IMR-90 (cell line): ENCODE measurements at regions not wholly inside any gene's neighbourhood (a gene's known extent, or its start where the extent isn't known, plus 50 kb on each side); places are given as distances from the start of the nearest gene placed in this dataset.

Source experiments
- ATAC-seq: fragments of 200-7000 bp; cut with Tn5 transposase; 2 replicates; pipeline ENCODE4 v1.9.1; 2020; ENCODE audit warnings: low read depth, mild to moderate bottlenecking, moderate library complexity
- BruUV-seq: library from RNA; stranded (reverse); fragments of 400-500 nt; replicated peaks from 2 replicates; lab custom pipeline; 2021; lab: Mats Ljungman, UMichigan
- CTCF ChIA-PET: fragments of 300-600 bp; formaldehyde crosslinking; extraction: SDS; loops from one replicate; lab custom pipeline; 2021; ENCODE audit warnings: antibody characterized with exemption; lab: Yijun Ruan, JAX
- POLR2A ChIA-PET: fragments of 300-600 bp; sonication (Branson Sonifier 250); formaldehyde crosslinking; loops from one replicate; lab custom pipeline; 2022; ENCODE audit warnings: antibody characterized with exemption; ENCODE audit not compliant: unreplicated experiment; lab: Charles Lee
- DNase-seq: peaks from one replicate; pipeline ENCODE4 v3.0.0; 2013
- H2AFZ ChIP-seq: replicated peaks from 2 replicates; pipeline ENCODE3; 2013; ENCODE audit warnings: low read length, mild to moderate bottlenecking; ENCODE audit not compliant: poor library complexity
- H2AK5ac ChIP-seq: 2 replicates; pipeline ENCODE4 v1.6.1; 2013; ENCODE audit warnings: low read depth, low read length, inconsistent platforms
- H2AK9ac ChIP-seq: replicated peaks from 2 replicates; pipeline ENCODE3; 2013; ENCODE audit warnings: mild to moderate bottlenecking, low read depth, low read length, moderate library complexity; ENCODE audit not compliant: poor library complexity
- H2BK120ac ChIP-seq: 2 replicates; pipeline ENCODE4 v1.6.1; 2013; ENCODE audit warnings: low read depth, low read length, inconsistent platforms
- H2BK15ac ChIP-seq: 3 replicates; pipeline ENCODE4 v1.6.1; 2013; ENCODE audit warnings: low read depth, low read length, inconsistent platforms
- H2BK20ac ChIP-seq: 2 replicates; pipeline ENCODE4 v1.6.1; 2013; ENCODE audit warnings: low read depth, mild to moderate bottlenecking, inconsistent platforms, low read length, moderate library complexity
- H2BK5ac ChIP-seq: 2 replicates; pipeline ENCODE4 v1.6.1; 2013; ENCODE audit warnings: mild to moderate bottlenecking, low read depth, low read length, inconsistent platforms; ENCODE audit not compliant: poor library complexity, severe bottlenecking
- H3K14ac ChIP-seq: replicated peaks from 2 replicates; pipeline ENCODE4 v1.6.1; 2013; ENCODE audit warnings: low read depth, low read length, inconsistent platforms
- H3K18ac ChIP-seq: 2 replicates; pipeline ENCODE4 v1.6.1; 2013; ENCODE audit warnings: low read depth, low read length, control low read depth
- H3K23ac ChIP-seq: 2 replicates; pipeline ENCODE4 v1.6.1; 2013; ENCODE audit warnings: low read depth, low read length, inconsistent platforms
- H3K27ac ChIP-seq: 2 replicates; pipeline ENCODE4 v1.5.1; 2013; ENCODE audit warnings: mild to moderate bottlenecking, control low read depth, low read length; ENCODE audit not compliant: insufficient read depth
- H3K27me3 ChIP-seq: 2 replicates; pipeline ENCODE4 v1.6.1; 2013; ENCODE audit warnings: low read length; ENCODE audit not compliant: control insufficient read depth, insufficient read depth
- H3K36me3 ChIP-seq: 2 replicates; pipeline ENCODE4 v1.6.1; 2013; ENCODE audit warnings: low read length, mixed read lengths; ENCODE audit not compliant: control insufficient read depth, insufficient read depth
- H3K4ac ChIP-seq: 2 replicates; pipeline ENCODE4 v1.6.1; 2013; ENCODE audit warnings: low read depth, low read length, inconsistent platforms
- H3K4me1 ChIP-seq: 2 replicates; pipeline ENCODE4 v1.6.1; 2013; ENCODE audit warnings: low read length, mixed read lengths; ENCODE audit not compliant: control insufficient read depth, insufficient read depth
- H3K4me2 ChIP-seq: 2 replicates; pipeline ENCODE4 v1.6.1; 2013; ENCODE audit warnings: low read depth, mild to moderate bottlenecking, control low read depth, low read length, moderate library complexity
- H3K4me3 ChIP-seq: 2 replicates; pipeline ENCODE4 v1.5.1; 2013; ENCODE audit warnings: low read depth, mild to moderate bottlenecking, control low read depth, low read length, moderate library complexity; ENCODE audit not compliant: insufficient read depth
- H3K56ac ChIP-seq: 2 replicates; pipeline ENCODE4 v1.6.1; 2013; ENCODE audit warnings: low read length, inconsistent platforms; ENCODE audit not compliant: insufficient read depth; ENCODE audit errors: extremely low read depth
- H3K79me1 ChIP-seq, 2 experiments: 2 replicates each; pipeline ENCODE4 v1.6.1; 2013; ENCODE audit warnings: low read length in 2 of 2, inconsistent platforms in 1 of 2, low read depth in 1 of 2
- H3K9ac ChIP-seq: 2 replicates; pipeline ENCODE4 v1.6.1; 2013; ENCODE audit warnings: low read depth, low read length, control low read depth
- H3K9me1 ChIP-seq: 2 replicates; pipeline ENCODE4 v1.6.1; 2013; ENCODE audit warnings: low read length, inconsistent platforms; ENCODE audit not compliant: insufficient read depth
- H3K9me3 ChIP-seq: 2 replicates; pipeline ENCODE4 v1.6.1; 2013; ENCODE audit warnings: low read length; ENCODE audit not compliant: control insufficient read depth, insufficient read depth
- H4K20me1 ChIP-seq: 2 replicates; pipeline ENCODE4 v1.6.1; 2013; ENCODE audit warnings: low read length, inconsistent platforms; ENCODE audit not compliant: insufficient read depth
- H4K5ac ChIP-seq: 2 replicates; pipeline ENCODE4 v1.6.1; 2013; ENCODE audit warnings: mild to moderate bottlenecking, low read depth, low read length, control low read depth
- H4K8ac ChIP-seq, 2 experiments: 2 replicates each; pipeline ENCODE4 v1.6.1; 2013; ENCODE audit warnings: low read depth in 2 of 2, low read length in 2 of 2, control low read depth in 1 of 2, inconsistent platforms in 1 of 2
- H4K91ac ChIP-seq: 2 replicates; pipeline ENCODE4 v1.6.1; 2013; ENCODE audit warnings: low read depth, low read length, inconsistent platforms; ENCODE audit not compliant: insufficient read depth
- BHLHE40 ChIP-seq: fragments of 150-350 bp; IDR thresholded peaks from 2 replicates; pipeline ENCODE4 v1.6.1; 2016; ENCODE audit warnings: mild to moderate bottlenecking, low read depth, low read length
- CEBPB ChIP-seq: IDR thresholded peaks from 2 replicates; pipeline ENCODE4 v1.6.1; 2012; ENCODE audit warnings: low read depth, low read length, improper control_type of control experiment
- CHD1 ChIP-seq: IDR thresholded peaks from 2 replicates; pipeline ENCODE4 v1.6.1; 2012; ENCODE audit warnings: low read depth, low read length, improper control_type of control experiment
- MXI1 ChIP-seq: IDR thresholded peaks from 2 replicates; pipeline ENCODE4 v1.6.1; 2012; ENCODE audit warnings: low read depth, mild to moderate bottlenecking, low read length, moderate library complexity, borderline replicate concordance
- NFE2L2 ChIP-seq: fragments of 150-350 bp; IDR thresholded peaks from 2 replicates; pipeline ENCODE4 v1.6.1; 2016; ENCODE audit warnings: low read depth, mild to moderate bottlenecking, low read length
- WGBS, 2 experiments: methylation state at CpG; one replicate each; pipeline versions ENCODE4 v1.1.5 to v1.1.7; 2013; ENCODE audit warnings: missing lambda C conversion rate in 2 of 2; ENCODE audit not compliant: insufficient read length in 1 of 2; ENCODE audit errors: extremely low coverage in 2 of 2; 5-methylcytosine and 5-hydroxymethylcytosine counted together
- dilution Hi-C: fragments of 300-500 bp; cut with HindIII; formaldehyde crosslinking; loops from one replicate; pipeline ENCODE4 v1.14.3; 2018; ENCODE audit warnings: low sequenced_read_pairs; ENCODE audit not compliant: unreplicated experiment
- in situ Hi-C: fragments of 300-500 bp; cut with MboI; formaldehyde crosslinking; loops from 3 replicates; pipeline ENCODE4 v1.14.3; 2019; ENCODE audit warnings: low sequenced_read_pairs, inconsistent platforms, mixed read lengths
- intact Hi-C: fragments of 100-400 bp; cut with micrococcal nuclease; formaldehyde crosslinking; loops from 2 replicates; pipeline ENCODE4 v1.10.0; 2022

- CTCF ChIA-PET = no interaction called here
- DNase-seq = peak; percentile 87
- peak overlapping the region; percentile 83 for H3K4ac ChIP-seq
Measured at GRCh38 chr6:90375681-90376439, 79.2 kb upstream of the BACH2 start.

More at GRCh38 chr6:90375681-90376439, 79.2 kb upstream of the BACH2 start:
- POLR2A ChIA-PET = no interaction called here
- peak overlapping the region; percentile 62 for H4K91ac ChIP-seq
- H3K9ac ChIP-seq = no peak overlapping the region
- no peaks in the 10 kb centered on the region for H3K79me1 ChIP-seq
- dilution Hi-C loops = no loop called here
- peak overlapping the region; percentile 22 for H2AK9ac ChIP-seq
- no peak overlapping the region for H3K4me3 ChIP-seq
- peak overlapping the region; percentile 10; the same call in 1 of the 2 replicates for H3K27ac ChIP-seq
- H3K4me1 ChIP-seq = peaks cover 10% of the 10 kb centered on the region
- H2BK15ac ChIP-seq = peak overlapping the region; percentile 57; the same call in 2 of the 3 replicates
- H3K23ac ChIP-seq = peak overlapping the region; percentile 73; the same call in 1 of the 2 replicates
- peak overlapping the region; percentile 20; the same call in 1 of the 2 replicates for H3K4me2 ChIP-seq
- H2BK5ac ChIP-seq = peak overlapping the region; percentile 64
- no TSS peak for BruUV-seq
- H3K9me3 ChIP-seq = no peaks in the 10 kb centered on the region
- intact Hi-C loops = no loop called here
- peak overlapping the region; percentile 81 for H2AFZ ChIP-seq
- H4K5ac ChIP-seq = peak overlapping the region; percentile 18; the same call in 1 of the 2 replicates
- 10% methylated on average over 2 of the region's 9 CpGs; no CpG with 5 or more reads in 1 of the 2 experiments for WGBS, 2 experiments
- TF ChIP-seq NFE2L2 (no peak), BHLHE40 (peak; percentile 16; the same call in 1 of the 2 replicates), MXI1 (no peak), CEBPB (no peak), CHD1 (no peak)
- H2BK20ac ChIP-seq = peak overlapping the region; percentile 78
- no peaks in the 10 kb centered on the region for H4K20me1 ChIP-seq
- peaks cover 13% of the 10 kb centered on the region for H3K9me1 ChIP-seq
- peak overlapping the region; percentile 74 for H3K14ac ChIP-seq
- peak overlapping the region; percentile 5 to 68; a peak in 2 of 4 replicates for H4K8ac ChIP-seq
- in situ Hi-C loops = no loop called here
- H3K36me3 ChIP-seq = no peaks in the 10 kb centered on the region
- peak overlapping the region; percentile 27 for H2BK120ac ChIP-seq
- H3K27me3 ChIP-seq = peaks cover 2% of the 10 kb centered on the region; the same call in 1 of the 2 replicates
- ATAC-seq = peak; percentile 91
- H3K56ac ChIP-seq = 0 out of 2 replicates have a peak overlapping the region, but pooled peaks have one; percentile 6
- H2AK5ac ChIP-seq = peak overlapping the region; percentile 75
- peak overlapping the region; percentile 67 for H3K18ac ChIP-seq
